AG04449 (cell line): ENCODE measurements at regions not wholly inside any gene's neighbourhood (a gene's known extent, or its start where the extent isn't known, plus 50 kb on each side); places are given as distances from the start of the nearest gene placed in this dataset.

Experiments
- CTCF ChIA-PET: fragments of 350-600 bp; formaldehyde crosslinking; extraction: SDS; loops from one replicate; lab custom pipeline; 2021; ENCODE audit warnings: antibody characterized with exemption; lab: Yijun Ruan, JAX
- POLR2A ChIA-PET: fragments of 400-600, 350-600 bp; formaldehyde crosslinking; extraction: SDS; loops from one replicate; lab custom pipeline; 2020; ENCODE audit warnings: antibody characterized with exemption, inconsistent platforms; lab: Yijun Ruan, JAX
- DNase-seq: peaks from one replicate; pipeline ENCODE4 v3.0.0-alpha.2; 2010; ENCODE audit warnings: low read depth, low spot score
- H3K4me3 ChIP-seq: 2 replicates; pipeline ENCODE4 v1.5.1; 2011; ENCODE audit warnings: low read depth, mild to moderate bottlenecking, control low read depth, low read length
- TF ChIP-seq, protein P1 (sequence below): IDR thresholded peaks from one replicate; pipeline ENCODE4 v1.5.1; 2011; ENCODE audit warnings: mild to moderate bottlenecking, moderate library complexity, low read length, control low read depth, inconsistent platforms; ENCODE audit not compliant: insufficient read depth; ENCODE audit errors: missing control alignments

GRCh38 chr11:45461514-45461913 lies 175.4 kb upstream of the SYT13 start:
- ChIA-PET CTCF (no interaction called here), POLR2A (no interaction called here)
- H3K4me3 ChIP-seq, result no peak overlapping the region
- DNase-seq, result no peak
- TF ChIP-seq, protein P1, sequence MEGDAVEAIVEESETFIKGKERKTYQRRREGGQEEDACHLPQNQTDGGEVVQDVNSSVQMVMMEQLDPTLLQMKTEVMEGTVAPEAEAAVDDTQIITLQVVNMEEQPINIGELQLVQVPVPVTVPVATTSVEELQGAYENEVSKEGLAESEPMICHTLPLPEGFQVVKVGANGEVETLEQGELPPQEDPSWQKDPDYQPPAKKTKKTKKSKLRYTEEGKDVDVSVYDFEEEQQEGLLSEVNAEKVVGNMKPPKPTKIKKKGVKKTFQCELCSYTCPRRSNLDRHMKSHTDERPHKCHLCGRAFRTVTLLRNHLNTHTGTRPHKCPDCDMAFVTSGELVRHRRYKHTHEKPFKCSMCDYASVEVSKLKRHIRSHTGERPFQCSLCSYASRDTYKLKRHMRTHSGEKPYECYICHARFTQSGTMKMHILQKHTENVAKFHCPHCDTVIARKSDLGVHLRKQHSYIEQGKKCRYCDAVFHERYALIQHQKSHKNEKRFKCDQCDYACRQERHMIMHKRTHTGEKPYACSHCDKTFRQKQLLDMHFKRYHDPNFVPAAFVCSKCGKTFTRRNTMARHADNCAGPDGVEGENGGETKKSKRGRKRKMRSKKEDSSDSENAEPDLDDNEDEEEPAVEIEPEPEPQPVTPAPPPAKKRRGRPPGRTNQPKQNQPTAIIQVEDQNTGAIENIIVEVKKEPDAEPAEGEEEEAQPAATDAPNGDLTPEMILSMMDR, result no peak

GRCh38 chr11:45459491-45459890 lies 173.3 kb upstream of the SYT13 start:
- TF ChIP-seq, protein P1, result no peak
- DNase-seq, result no peak
- no peak overlapping the region for H3K4me3 ChIP-seq
- ChIA-PET POLR2A (no interaction called here), CTCF (no interaction called here)

DNA sequence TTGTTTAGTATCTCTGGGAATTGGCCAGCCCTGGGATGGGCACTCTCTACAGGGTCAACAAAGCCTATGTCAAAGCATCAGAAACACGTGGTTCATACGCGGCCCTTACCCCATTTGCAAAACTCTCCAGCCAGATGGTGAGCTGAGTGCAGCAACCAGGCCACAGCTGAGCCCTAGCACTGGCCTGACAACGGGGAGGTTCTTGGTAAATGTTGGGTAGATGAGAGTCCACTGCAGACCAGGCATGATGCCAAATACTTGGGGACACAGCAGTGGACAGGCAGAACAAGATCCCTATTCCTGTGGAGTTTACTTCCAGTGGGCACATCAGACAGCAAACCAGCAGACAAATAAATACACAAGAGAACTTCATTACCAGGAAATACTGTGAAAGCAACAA lies 172.1 kb upstream of the SYT13 start:
- CTCF ChIA-PET, result no interaction called here
- POLR2A ChIA-PET, result no interaction called here

DNA sequence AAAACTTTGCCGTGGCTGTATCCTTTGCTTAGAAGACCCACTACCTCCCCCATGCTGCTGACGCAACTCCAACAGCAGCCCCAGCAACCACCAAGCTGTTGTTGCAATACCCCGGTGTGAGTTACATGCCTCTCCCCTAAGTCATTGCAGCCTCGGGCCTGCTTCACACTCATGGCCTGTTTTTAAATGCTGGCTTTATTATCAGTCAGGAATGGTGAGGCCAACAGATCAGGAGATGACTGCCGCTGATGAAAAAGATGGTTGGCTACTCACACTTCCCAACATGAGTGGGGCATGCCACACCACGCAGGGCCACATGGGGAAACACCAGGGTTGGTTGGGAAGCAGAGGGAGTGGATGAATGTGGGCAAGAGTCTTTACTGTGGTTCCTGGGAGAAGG lies 171.5 kb upstream of the SYT13 start:
- ChIA-PET POLR2A (no interaction called here), CTCF (no interaction called here)
- H3K4me3 ChIP-seq, result no peak overlapping the region
- TF ChIP-seq, protein P1, result no peak
- DNase-seq, result peak; percentile 60

More for the DNA sequence above, 172.1 kb upstream of the SYT13 start:
- TF ChIP-seq, protein P1, result no peak
- H3K4me3 ChIP-seq, result no peak overlapping the region
- no peak for DNase-seq

- no peak overlapping the region for H3K4me3 ChIP-seq
- ChIA-PET POLR2A (no interaction called here), CTCF (no interaction called here)
- DNase-seq, result no peak
- TF ChIP-seq, protein P1, result no peak
These were observed 170.5 kb upstream of the SYT13 start for GRCh38 chr11:45456686-45457085.

DNA sequence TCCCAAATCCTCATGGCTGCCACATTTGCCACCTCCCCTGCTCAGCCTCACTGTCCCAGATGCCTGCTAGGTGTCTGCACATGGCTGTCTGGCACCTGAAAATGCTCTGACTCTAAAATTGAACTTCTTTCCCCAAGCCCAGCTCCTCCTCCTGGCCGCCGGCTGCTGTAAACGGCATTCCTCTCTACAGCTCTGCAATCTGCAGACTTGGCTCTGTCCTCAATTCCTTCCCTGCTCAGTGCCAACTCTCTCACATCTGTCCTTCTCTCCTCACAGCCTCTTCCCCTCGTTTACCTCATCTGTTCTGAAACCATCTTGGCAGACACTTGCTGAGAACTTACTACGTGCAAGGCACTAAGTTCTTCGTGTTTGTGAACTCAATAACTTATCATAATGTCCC lies 169.4 kb upstream of the SYT13 start:
- ChIA-PET CTCF (no interaction called here), POLR2A (no interaction called here)
- TF ChIP-seq, protein P1, result no peak
- no peak for DNase-seq
- H3K4me3 ChIP-seq, result no peak overlapping the region
